Adrenal gland (tissue), 5 donors: ENCODE measurements at regions not wholly inside any gene's neighbourhood (a gene's known extent, or its start where the extent isn't known, plus 50 kb on each side); places are given as distances from the start of the nearest gene placed in this dataset.

Experiments
- POLR2A ChIP-seq, 2 donors: fragments of 450-650 bp; IDR thresholded peaks; one replicate each; pipeline ENCODE4 v1.6.1; 2017; ENCODE audit warnings: antibody characterized with exemption in 2 of 2, mild to moderate bottlenecking in 2 of 2, moderate library complexity in 1 of 2
- TF ChIP-seq, protein P1 (sequence below), 6 experiments: fragments of 450-650 bp in 4 of 6; fragments of 200-600 bp in 2 of 6; sonication (generic) in 1 of 6; IDR thresholded peaks; 1 replicate in 5 of 6; 2 replicates in 1 of 6; pipeline versions ENCODE4 v1.5.1 to v1.8.0; 2016 to 2021; ENCODE audit warnings: antibody characterized with exemption in 6 of 6, mild to moderate bottlenecking in 2 of 6, moderate library complexity in 1 of 6
- donor health status: DM: no; HTN: no; CAD: no.

DNA sequence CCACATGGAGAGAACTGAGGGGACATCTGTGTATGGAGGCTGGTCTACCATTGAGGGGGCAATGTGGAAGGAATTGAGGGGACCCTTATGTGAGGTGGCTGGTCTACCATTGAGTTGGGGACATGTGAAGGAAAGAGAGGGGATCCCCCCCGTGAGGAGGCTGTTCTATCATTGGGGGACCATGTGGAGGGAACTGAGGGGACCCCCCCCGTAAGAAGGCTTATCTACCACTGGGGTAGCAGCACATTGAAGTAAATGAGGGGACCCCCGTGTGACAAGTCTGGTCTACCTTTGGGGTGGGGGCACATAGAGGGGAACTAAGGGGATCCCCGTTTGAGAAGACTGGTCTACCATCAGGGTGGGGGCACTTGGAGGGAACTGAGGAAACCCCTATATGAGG lies 158.0 kb downstream of the FBLN2 start:
- TF ChIP-seq POLR2A (IDR thresholded peaks at IDR 0.05) = no peak
- TF ChIP-seq, protein P1, sequence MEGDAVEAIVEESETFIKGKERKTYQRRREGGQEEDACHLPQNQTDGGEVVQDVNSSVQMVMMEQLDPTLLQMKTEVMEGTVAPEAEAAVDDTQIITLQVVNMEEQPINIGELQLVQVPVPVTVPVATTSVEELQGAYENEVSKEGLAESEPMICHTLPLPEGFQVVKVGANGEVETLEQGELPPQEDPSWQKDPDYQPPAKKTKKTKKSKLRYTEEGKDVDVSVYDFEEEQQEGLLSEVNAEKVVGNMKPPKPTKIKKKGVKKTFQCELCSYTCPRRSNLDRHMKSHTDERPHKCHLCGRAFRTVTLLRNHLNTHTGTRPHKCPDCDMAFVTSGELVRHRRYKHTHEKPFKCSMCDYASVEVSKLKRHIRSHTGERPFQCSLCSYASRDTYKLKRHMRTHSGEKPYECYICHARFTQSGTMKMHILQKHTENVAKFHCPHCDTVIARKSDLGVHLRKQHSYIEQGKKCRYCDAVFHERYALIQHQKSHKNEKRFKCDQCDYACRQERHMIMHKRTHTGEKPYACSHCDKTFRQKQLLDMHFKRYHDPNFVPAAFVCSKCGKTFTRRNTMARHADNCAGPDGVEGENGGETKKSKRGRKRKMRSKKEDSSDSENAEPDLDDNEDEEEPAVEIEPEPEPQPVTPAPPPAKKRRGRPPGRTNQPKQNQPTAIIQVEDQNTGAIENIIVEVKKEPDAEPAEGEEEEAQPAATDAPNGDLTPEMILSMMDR (IDR thresholded peaks at IDR 0.05) = no peak
